Psoas muscle (tissue), 7 donors: ENCODE measurements at regions not wholly inside any gene's neighbourhood (a gene's known extent, or its start where the extent isn't known, plus 50 kb on each side); places are given as distances from the start of the nearest gene placed in this dataset.
A peak's percentile ranks its signal among the peaks of the same experiment; 100 is the strongest.

Experiments
- ATAC-seq, 4 donors: fragments of 200-7000 bp; cut with Tn5 transposase; one replicate each; pipeline ENCODE4 v1.9.1; 2020; ENCODE audit warnings: moderate library complexity in 3 of 4, mild to moderate bottlenecking in 2 of 4
- DNase-seq, 2 donors: peaks; one replicate each; pipeline ENCODE4 v3.0.0-alpha.2; 2020
- H3K27ac ChIP-seq: fragments of 200-600 bp; one replicate; pipeline ENCODE4 v1.8.0; 2022
- H3K27me3 ChIP-seq, 3 donors: fragments of 200-600 bp in 1 of 3; one replicate each; pipeline versions ENCODE4 v1.6.1 to v1.8.0; 2013 to 2022; ENCODE audit warnings: low read length in 2 of 3, mild to moderate bottlenecking in 2 of 3, moderate library complexity in 1 of 3; ENCODE audit not compliant: insufficient read depth in 3 of 3
- H3K36me3 ChIP-seq, 2 donors: fragments of 200-600 bp in 1 of 2; one replicate each; pipeline versions ENCODE4 v1.6.1 to v1.8.0; 2013 to 2022; ENCODE audit warnings: low read depth in 1 of 2, mild to moderate bottlenecking in 1 of 2, moderate library complexity in 1 of 2; ENCODE audit not compliant: insufficient read depth in 1 of 2
- H3K4me1 ChIP-seq: fragments of 200-600 bp; one replicate; pipeline ENCODE4 v1.8.0; 2022
- H3K4me3 ChIP-seq: fragments of 200-600 bp; one replicate; pipeline ENCODE4 v1.8.0; 2022; ENCODE audit warnings: mild to moderate bottlenecking
- H3K9me3 ChIP-seq: fragments of 200-600 bp; one replicate; pipeline ENCODE4 v1.8.0; 2022
- CTCF ChIP-seq: fragments of 200-600 bp; IDR thresholded peaks from one replicate; pipeline ENCODE4 v1.8.0; 2022; ENCODE audit warnings: antibody characterized with exemption
- WGBS, 3 donors: extraction: QIAGEN DNeasy Blood & Tissue Kit; methylation state at CpG; one replicate each; pipeline versions ENCODE4 v1.1.6 to v1.1.7; 2013; 5-methylcytosine and 5-hydroxymethylcytosine counted together
- intact Hi-C, 2 donors: fragments of 100-400 bp; cut with DNase I; formaldehyde crosslinking; loops; one replicate each; pipeline versions ENCODE4 v1.11.0 to v1.14.2; 2022
- donor health status: healthy with polysubstance abuse.
- donor health status: DM: no; HTN: no; CAD: no; lungs with moderate emphysema.
- donor health status: Bipolar disorder and iron deficiency.
- donor health status: healthy.
- donor health status: DM: yes; HTN: yes; CAD: no.
- donor health status: DM: no; HTN: no; CAD: no.
- donor health status: DM: yes; HTN: yes; CAD: no.

- H3K27ac ChIP-seq = no peak overlapping the region
- intact Hi-C loops = loop anchor here (10.0 kb wide), 2 partner anchors 228 to 1378 kb away; no protein-coding TSS in a partner anchor
- ATAC-seq (no peak), DNase-seq (no peak)
- H3K4me1 ChIP-seq = no peaks in the 10 kb centered on the region
- no peak overlapping the region for H3K4me3 ChIP-seq
- no peaks in the 10 kb centered on the region for H3K27me3 ChIP-seq
- no peaks in the 10 kb centered on the region for H3K9me3 ChIP-seq
- no peaks in the 10 kb centered on the region for H3K36me3 ChIP-seq
- no peak for TF ChIP-seq CTCF
Observed at GRCh38 chr3:20516311-20516710, 330.3 kb upstream of the SGO1 start.

- no peaks in the 10 kb centered on the region for H3K9me3 ChIP-seq
- no peaks in the 10 kb centered on the region for H3K27me3 ChIP-seq
- H3K4me3 ChIP-seq = no peak overlapping the region
- ATAC-seq = no peak
- H3K4me1 ChIP-seq = no peaks in the 10 kb centered on the region
- H3K27ac ChIP-seq = no peak overlapping the region
- intact Hi-C loops = loop anchor here (10.0 kb wide), 2 partner anchors 229 to 1379 kb away; no protein-coding TSS in a partner anchor
- no peak for DNase-seq
- H3K36me3 ChIP-seq = no peaks in the 10 kb centered on the region
- no peak for TF ChIP-seq CTCF
Observed at GRCh38 chr3:20515834-20516233, 329.8 kb upstream of the SGO1 start.

GRCh38 chr3:20511863-20512505, 326.0 kb upstream of the SGO1 start:
- Histone ChIP-seq H3K4me1 (no peaks in the 10 kb centered on the region), H3K27me3 (no peaks in the 10 kb centered on the region), H3K36me3 (no peaks in the 10 kb centered on the region), H3K4me3 (no peak overlapping the region), H3K9me3 (no peaks in the 10 kb centered on the region), H3K27ac (no peak overlapping the region)
- peak; percentile 75 for TF ChIP-seq CTCF
- intact Hi-C loops = loop anchor here (2.0 to 10.0 kb wide), 5 partner anchors 225 to 1605 kb away; no protein-coding TSS in a partner anchor
- ATAC-seq = peak; percentile 80 to 86 (median 82)
- 29 to 44% (median 37%) methylated on average over 4 of the region's 4 CpGs for WGBS, 3 donors
- no peak for DNase-seq

- no peak for TF ChIP-seq CTCF
- H3K4me3 ChIP-seq = no peak overlapping the region
- ATAC-seq (no peak), DNase-seq (no peak)
- H3K27me3 ChIP-seq = no peaks in the 10 kb centered on the region
- H3K9me3 ChIP-seq = no peaks in the 10 kb centered on the region
- H3K4me1 ChIP-seq = no peaks in the 10 kb centered on the region
- intact Hi-C loops = loop anchor here (2.0 to 10.0 kb wide), 5 partner anchors 226 to 1607 kb away; no protein-coding TSS in a partner anchor
- no peak overlapping the region for H3K27ac ChIP-seq
- H3K36me3 ChIP-seq = no peaks in the 10 kb centered on the region
- WGBS, 3 donors = 60 to 83% (median 62%) methylated on average over 4 of the region's 4 CpGs
Observed at GRCh38 chr3:20510396-20510795, 324.4 kb upstream of the SGO1 start.
